ENCODE measurements at regions not wholly inside any gene's neighbourhood (a gene's known extent, or its start where the extent isn't known, plus 50 kb on each side); places are given as distances from the start of the nearest gene placed in this dataset.

- no peak for DNase-seq
These were observed 154.4 kb upstream of the PDE3A start for GRCh38 chr12:20213723-20214625.

DNA sequence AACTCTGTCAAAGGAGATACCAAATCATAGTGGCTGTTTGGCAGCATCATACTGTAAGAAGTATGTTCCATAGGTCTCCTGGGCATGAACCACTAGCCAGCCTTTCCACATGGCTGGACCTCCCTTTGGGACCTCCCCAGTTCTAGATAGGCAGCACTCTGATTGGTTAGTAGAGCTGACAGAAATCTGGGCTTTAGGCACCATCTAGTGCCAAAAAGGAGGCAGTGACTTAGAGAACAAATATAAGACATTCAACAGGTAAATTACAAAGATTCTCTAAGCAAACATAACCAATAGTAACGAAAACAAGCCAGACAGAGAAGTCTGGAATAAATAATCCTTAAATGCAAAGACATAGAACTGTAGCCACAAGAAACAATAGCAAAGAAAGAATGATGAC lies 148.0 kb upstream of the PDE3A start:
- DNase-seq = no peak

GRCh38 chr12:20232931-20233675 lies 135.2 kb upstream of the PDE3A start:
- no peak for DNase-seq

DNA sequence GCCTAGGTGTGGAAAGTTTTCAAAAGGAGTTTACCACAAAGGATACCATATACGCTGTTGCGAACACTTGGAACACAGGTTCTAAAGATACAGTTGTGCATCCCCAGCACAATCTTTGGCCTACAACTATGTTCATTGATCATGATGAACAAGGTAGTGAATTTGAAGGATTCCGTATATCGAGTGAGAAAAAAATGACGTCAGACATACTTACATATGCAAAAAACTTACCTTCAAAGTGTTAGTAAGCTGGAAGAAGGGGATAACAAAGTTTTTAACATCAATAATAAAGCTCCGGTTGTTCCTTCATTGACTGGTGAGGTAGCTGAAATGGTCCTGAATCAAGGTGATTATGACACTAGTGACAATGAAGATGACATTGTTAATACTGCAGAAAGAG lies 133.9 kb upstream of the PDE3A start:
- no peak for DNase-seq

GRCh38 chr12:20237091-20237490 lies 131.2 kb upstream of the PDE3A start:
- DNase-seq = no peak

DNA sequence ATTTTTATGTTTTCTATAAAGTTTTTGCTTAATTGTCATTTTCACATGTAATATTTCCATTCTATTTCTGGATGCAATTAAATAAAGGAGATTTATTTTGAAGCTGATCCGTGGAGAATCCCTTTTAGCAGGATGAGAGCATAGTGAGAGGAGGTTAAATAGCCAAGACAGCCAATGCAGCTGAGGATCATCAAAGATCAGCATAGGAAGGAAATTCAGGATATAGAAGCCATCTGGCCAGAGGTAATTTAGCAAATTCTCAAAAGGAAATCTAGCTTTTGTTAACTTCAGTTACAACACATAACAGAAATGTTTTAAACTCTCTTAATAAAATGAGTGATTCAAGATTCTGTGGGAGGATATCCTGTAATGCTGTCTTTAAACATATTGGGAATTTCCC lies 122.8 kb upstream of the PDE3A start:
- DNase-seq = no peak

DNA sequence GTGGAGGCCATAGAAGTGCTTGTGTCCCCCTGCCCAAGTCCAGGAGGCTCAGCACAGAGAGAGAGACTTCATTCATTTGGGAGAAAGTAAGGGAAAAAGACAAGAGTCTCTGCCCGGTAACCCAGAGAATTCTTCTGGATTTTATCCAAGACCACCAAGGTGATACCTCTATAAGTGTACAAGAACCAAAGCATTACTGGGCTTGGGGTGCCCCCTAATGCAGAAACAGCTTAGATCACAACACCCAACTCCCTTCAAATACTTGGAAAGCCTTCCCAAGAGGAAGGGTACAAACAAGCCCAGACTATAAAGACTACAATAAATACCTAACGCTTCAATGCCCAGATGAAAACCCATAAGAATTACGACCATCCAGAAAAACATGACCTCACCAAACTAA lies 119.7 kb upstream of the PDE3A start:
- DNase-seq = no peak

DNA sequence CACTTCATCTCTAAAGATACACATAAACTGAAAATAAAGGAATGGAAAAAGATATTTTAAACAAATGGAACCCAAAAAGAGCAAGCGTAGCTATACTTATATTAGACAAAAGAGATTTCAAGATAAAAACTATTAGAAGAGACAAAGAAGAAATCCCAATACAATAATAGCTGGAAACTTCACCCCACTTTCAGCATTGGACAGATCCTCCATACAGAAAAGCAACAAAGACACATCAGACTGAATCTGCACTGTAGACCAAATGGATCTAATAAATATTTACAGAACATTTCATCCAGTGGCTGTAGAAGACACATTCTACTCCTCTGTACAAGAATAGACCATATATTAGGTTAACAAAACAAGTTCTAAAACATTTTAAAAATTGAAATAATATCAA lies 117.6 kb upstream of the PDE3A start:
- no peak for DNase-seq

GRCh38 chr12:20257311-20257710 lies 111.0 kb upstream of the PDE3A start:
- no peak for DNase-seq

DNA sequence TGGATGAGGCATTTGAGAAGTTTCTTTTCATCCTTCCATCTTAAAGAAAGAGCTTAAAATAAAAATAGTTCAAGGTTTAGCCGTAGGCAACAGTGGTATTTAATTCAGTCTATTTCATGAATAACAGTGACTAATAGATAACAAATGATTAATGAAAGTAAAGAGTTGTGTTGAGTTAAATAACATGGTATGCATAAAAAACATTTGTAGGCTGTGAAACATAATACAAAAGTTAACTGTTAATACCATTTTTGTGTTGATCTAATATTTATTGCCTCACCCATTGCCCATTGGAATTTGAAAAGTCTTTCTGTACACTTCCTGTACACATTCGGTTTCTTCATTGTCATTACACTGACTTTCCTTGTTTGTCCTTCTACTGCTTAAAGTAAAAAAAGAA lies 108.6 kb upstream of the PDE3A start:
- DNase-seq = no peak

- no peak for DNase-seq
These were observed 107.5 kb upstream of the PDE3A start for GRCh38 chr12:20260851-20261250.

GRCh38 chr12:20262119-20262518 lies 106.2 kb upstream of the PDE3A start:
- DNase-seq = no peak

- no peak for DNase-seq
These were observed 104.3 kb upstream of the PDE3A start for GRCh38 chr12:20264026-20264425.

DNA sequence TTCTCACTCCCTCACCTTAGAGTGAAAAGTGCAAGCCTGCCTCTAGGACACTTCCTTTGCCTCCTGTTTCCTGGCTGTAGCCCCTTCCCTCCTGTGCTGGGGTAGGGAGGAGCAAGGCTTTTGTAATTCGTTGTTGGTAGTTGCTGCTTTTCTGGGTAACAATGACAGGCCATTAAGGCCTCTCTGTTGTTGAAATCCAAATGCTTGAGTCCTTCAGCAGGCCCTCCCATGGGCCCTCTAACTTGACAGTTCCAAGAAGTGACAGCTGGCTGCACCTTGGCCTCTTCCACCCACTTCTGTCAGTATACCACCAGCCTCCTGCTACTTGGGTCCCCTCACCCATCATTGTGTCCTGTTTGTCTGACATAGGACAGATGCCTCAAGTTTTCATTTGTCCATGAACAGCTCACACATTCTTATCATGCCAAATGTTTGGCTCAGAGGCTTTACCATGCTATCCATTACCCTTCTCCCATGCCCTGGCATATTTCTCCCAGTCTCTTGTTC lies 103.7 kb upstream of the PDE3A start:
- no peak for DNase-seq

DNA sequence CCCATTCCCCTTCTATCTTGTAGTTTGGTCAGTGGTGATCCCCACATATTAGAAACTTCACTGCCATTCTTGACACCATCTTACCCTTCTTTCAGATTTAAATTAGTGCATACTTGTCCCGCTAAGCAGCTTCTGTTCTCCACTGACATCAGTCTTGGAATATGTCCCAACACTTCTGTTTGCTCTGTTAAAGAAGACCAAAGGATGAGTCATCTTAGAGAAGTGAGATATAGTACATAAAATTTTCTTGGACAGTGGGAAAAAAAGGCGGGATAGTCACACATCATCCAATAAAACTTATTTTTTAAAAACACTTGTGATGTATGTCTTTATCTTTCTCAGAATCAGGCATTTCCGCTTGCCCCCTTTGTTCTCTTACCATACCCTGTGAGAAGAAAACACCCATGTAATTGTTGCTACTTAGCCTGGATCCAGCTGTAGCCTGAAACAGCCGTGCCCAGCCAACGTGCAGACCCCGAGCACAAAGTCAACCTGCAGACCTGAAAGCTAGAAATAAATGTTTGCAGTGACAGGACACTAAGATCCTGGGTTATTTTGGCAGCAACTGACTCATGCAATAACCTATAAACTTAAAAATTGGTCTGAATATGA lies 100.1 kb upstream of the PDE3A start:
- no peak for DNase-seq

DNA sequence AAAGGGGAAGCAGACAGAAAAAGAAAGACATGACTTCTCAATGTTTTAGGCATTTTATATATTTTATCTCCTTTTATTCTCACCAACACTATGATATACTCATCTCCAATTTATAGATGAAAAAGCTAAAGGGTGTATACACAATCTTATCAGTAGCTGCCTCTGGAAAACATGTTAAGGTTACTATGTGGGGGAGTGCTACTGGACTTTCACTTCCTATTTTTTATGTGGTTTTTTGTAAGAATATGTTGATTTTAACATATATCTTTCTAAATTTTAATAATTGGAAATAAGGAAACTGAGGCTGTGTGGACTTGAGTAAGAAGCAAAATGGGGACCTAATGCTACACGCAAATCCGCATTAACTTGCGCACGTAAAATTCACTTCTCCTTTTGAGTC lies 99.6 kb upstream of the PDE3A start:
- no peak for DNase-seq

DNA sequence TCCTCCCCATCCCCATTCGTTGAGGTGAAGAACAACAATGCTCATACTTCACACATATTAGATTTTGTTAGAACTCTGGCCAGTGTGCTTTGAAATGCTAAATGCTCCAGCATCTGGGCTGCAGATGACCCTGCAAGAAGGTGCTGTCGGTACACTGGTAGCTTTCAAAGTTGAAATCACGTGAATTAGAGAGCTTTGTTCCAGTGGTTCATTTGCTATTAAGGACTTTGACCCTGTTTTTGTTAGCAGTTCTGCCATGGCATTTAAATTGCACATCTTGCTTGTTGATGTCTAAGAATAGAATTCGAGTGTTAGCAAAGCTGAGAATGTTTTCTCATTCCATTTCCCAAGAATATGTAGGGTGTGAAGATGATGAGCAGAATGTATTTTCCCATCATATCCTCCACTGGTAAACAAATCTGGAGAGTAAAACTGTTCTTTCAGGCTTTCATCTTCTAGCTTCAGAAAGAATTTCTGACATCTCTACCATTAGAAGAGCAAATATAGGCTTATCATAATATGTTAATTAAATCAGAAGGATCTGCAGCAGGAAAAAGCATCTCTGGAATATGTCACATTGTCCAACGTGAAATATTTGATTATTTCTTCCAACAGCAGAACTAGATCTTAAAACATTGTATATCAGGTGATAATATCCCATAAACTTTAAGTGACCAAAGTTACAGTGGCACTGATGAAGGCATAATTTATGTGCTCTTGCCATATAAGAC lies 98.8 kb upstream of the PDE3A start:
- no peak for DNase-seq

GRCh38 chr12:20270557-20270956 lies 97.8 kb upstream of the PDE3A start:
- DNase-seq = no peak

- DNase-seq = no peak
These were observed 96.2 kb upstream of the PDE3A start for GRCh38 chr12:20272161-20272560.

- no peak for DNase-seq
These were observed 95.5 kb upstream of the PDE3A start for GRCh38 chr12:20272801-20273200.

GRCh38 chr12:20274008-20274407 lies 94.3 kb upstream of the PDE3A start:
- DNase-seq = no peak

DNA sequence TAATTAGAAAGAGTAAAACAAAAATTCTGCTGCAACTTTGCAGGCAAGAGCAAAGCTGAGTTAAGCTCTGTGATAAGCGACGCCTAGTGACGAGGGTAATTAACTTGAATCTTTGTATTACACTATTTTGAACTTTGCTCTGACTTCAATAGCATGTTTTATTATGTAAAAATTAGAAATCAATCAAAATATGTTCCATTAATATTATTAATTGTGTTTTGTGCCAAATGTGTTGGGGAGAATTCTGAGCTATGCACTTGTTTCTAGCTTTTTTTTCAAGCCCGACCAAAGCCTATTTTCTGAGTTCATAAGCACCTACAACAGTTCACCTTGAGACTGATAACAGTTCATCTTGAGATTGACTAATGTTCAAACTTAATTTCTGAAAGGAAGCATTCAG lies 90.1 kb upstream of the PDE3A start:
- no peak for DNase-seq

DNA sequence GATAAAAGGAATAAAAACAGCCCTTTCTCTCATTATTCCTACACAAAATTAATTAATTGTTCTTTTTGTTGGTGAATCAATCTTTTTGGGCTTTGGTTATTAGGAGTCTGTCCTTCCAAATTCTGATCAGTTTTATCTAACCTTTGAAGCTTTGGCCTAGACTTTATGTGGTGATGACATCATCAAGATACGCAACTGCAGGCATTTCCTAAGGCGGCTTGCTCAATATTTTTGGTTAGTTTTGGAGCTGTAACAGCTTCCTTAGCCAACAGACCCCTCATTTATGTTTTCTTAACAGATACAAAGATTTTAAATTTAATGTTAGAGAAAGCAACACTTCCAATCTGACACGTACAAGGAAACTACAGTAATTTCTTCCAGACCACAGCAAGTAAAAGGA lies 87.8 kb upstream of the PDE3A start:
- no peak for DNase-seq
